Mesenchymal stem cell (in vitro differentiated cells and primary cell): ENCODE measurements at regions not wholly inside any gene's neighbourhood (a gene's known extent, or its start where the extent isn't known, plus 50 kb on each side); places are given as distances from the start of the nearest gene placed in this dataset.

Source experiments
- DNase-seq: peaks from one replicate; pipeline ENCODE4 v3.0.0-alpha.2; 2013
- H2AFZ ChIP-seq: one replicate; pipeline ENCODE4 v1.6.1; 2013; ENCODE audit warnings: low read depth, mild to moderate bottlenecking, control low read depth, inconsistent platforms, low read length, moderate library complexity
- H2AK5ac ChIP-seq: 2 replicates; pipeline ENCODE4 v1.6.1; 2013; ENCODE audit warnings: low read length, moderate library complexity, mild to moderate bottlenecking, inconsistent platforms; ENCODE audit not compliant: severe bottlenecking
- H2BK120ac ChIP-seq: one replicate; pipeline ENCODE4 v1.6.1; 2013; ENCODE audit warnings: low read depth, mild to moderate bottlenecking, inconsistent platforms, low read length, moderate library complexity
- H2BK12ac ChIP-seq, 2 experiments: one replicate each; pipeline ENCODE4 v1.6.1; 2013; ENCODE audit warnings: inconsistent platforms in 2 of 2, low read length in 2 of 2, mild to moderate bottlenecking in 2 of 2, moderate library complexity in 2 of 2, control low read depth in 1 of 2
- H2BK15ac ChIP-seq: one replicate; pipeline ENCODE4 v1.6.1; 2013; ENCODE audit warnings: mild to moderate bottlenecking, low read depth, inconsistent platforms; ENCODE audit not compliant: poor library complexity, severe bottlenecking
- H2BK5ac ChIP-seq: 2 replicates; pipeline ENCODE4 v1.6.1; 2013; ENCODE audit warnings: low read depth, mild to moderate bottlenecking, low read length, control low read depth, inconsistent platforms; ENCODE audit not compliant: poor library complexity, severe bottlenecking
- H3K14ac ChIP-seq, 2 experiments: one replicate each; pipeline ENCODE4 v1.6.1; 2013; ENCODE audit warnings: inconsistent platforms in 2 of 2, low read length in 2 of 2, control low read depth in 1 of 2, mild to moderate bottlenecking in 1 of 2, moderate library complexity in 1 of 2
- H3K18ac ChIP-seq, 2 experiments: one replicate each; pipeline ENCODE4 v1.6.1; 2013; ENCODE audit warnings: inconsistent platforms in 2 of 2, low read length in 2 of 2, control low read depth in 1 of 2, low read depth in 1 of 2, mild to moderate bottlenecking in 1 of 2
- H3K23ac ChIP-seq, 2 experiments: one replicate each; pipeline ENCODE4 v1.6.1; 2013; ENCODE audit warnings: inconsistent platforms in 2 of 2, low read length in 2 of 2, mild to moderate bottlenecking in 2 of 2, moderate library complexity in 2 of 2, control low read depth in 1 of 2
- H3K27ac ChIP-seq: 2 replicates; pipeline ENCODE4 v1.5.1; 2013; ENCODE audit warnings: mild to moderate bottlenecking, moderate library complexity, low read length, control low read depth, inconsistent platforms; ENCODE audit not compliant: poor library complexity, severe bottlenecking
- H3K27me3 ChIP-seq, 2 experiments: 2 replicates each; pipeline versions ENCODE4 v1.6.1 to v1.7.0; 2013; ENCODE audit warnings: low read length in 2 of 2, mild to moderate bottlenecking in 2 of 2, moderate library complexity in 2 of 2, control low read depth in 1 of 2, inconsistent platforms in 1 of 2; ENCODE audit not compliant: control insufficient read depth in 1 of 2, insufficient read depth in 1 of 2
- H3K36me3 ChIP-seq, 2 experiments: 2 replicates each; pipeline versions ENCODE4 v1.6.1 to v1.7.0; 2013; ENCODE audit warnings: low read length in 2 of 2, control low read depth in 1 of 2, inconsistent platforms in 1 of 2, low read depth in 1 of 2, mild to moderate bottlenecking in 1 of 2; ENCODE audit not compliant: insufficient read depth in 2 of 2, control insufficient read depth in 1 of 2
- H3K4ac ChIP-seq, 2 experiments: one replicate each; pipeline ENCODE4 v1.6.1; 2013; ENCODE audit warnings: inconsistent platforms in 2 of 2, low read length in 2 of 2, mild to moderate bottlenecking in 2 of 2, moderate library complexity in 2 of 2, control low read depth in 1 of 2, low read depth in 1 of 2
- H3K4me1 ChIP-seq: 2 replicates; pipeline ENCODE4 v1.6.1; 2013; ENCODE audit warnings: low read depth, low read length, control low read depth; ENCODE audit not compliant: control insufficient read depth, insufficient read depth
- H3K4me2 ChIP-seq: 2 replicates; pipeline ENCODE4 v1.6.1; 2013; ENCODE audit warnings: low read length, mild to moderate bottlenecking, inconsistent platforms; ENCODE audit not compliant: poor library complexity, severe bottlenecking
- H3K4me3 ChIP-seq, 2 experiments: 2 replicates each; pipeline versions ENCODE4 v1.5.1 to v1.7.0; 2013; ENCODE audit warnings: low read length in 2 of 2, mild to moderate bottlenecking in 2 of 2, control low read depth in 1 of 2, low read depth in 1 of 2; ENCODE audit not compliant: insufficient read depth in 1 of 2
- H3K79me1 ChIP-seq: replicated peaks from 2 replicates; pipeline ENCODE4 v1.6.1; 2013; ENCODE audit warnings: mild to moderate bottlenecking, control low read depth, low read length, inconsistent platforms; ENCODE audit not compliant: poor library complexity, severe bottlenecking
- H3K9ac ChIP-seq: 2 replicates; pipeline ENCODE4 v1.7.0; 2013; ENCODE audit warnings: mild to moderate bottlenecking, low read length, moderate library complexity
- H3K9me3 ChIP-seq: 2 replicates; pipeline ENCODE4 v1.7.0; 2013; ENCODE audit warnings: mild to moderate bottlenecking, low read length; ENCODE audit not compliant: control insufficient read depth
- H4K8ac ChIP-seq: one replicate; pipeline ENCODE4 v1.6.1; 2013; ENCODE audit warnings: inconsistent platforms, mild to moderate bottlenecking, low read length, moderate library complexity
- H4K91ac ChIP-seq: one replicate; pipeline ENCODE4 v1.6.1; 2013; ENCODE audit warnings: mild to moderate bottlenecking, low read length, inconsistent platforms
- WGBS: methylation state at CpG from one replicate; pipeline ENCODE4 v1.1.7; 2013; ENCODE audit warnings: mixed read lengths; 5-methylcytosine and 5-hydroxymethylcytosine counted together

GRCh38 chr4:101730291-101731117 is 60.0 kb upstream of the BANK1 start:
- no peak overlapping the region for H3K14ac ChIP-seq
- no peak overlapping the region for H3K4ac ChIP-seq
- H3K4me1 ChIP-seq: no peaks in the 10 kb centered on the region
- H4K91ac ChIP-seq: no peak overlapping the region
- no peak overlapping the region for H4K8ac ChIP-seq
- H3K9me3 ChIP-seq: no peaks in the 10 kb centered on the region
- no peaks in the 10 kb centered on the region for H3K27me3 ChIP-seq
- H2AK5ac ChIP-seq: no peak overlapping the region
- H2BK5ac ChIP-seq: no peak overlapping the region
- no peak overlapping the region for H3K27ac ChIP-seq
- no peak overlapping the region for H3K4me3 ChIP-seq
- DNase-seq: peak; percentile 71
- H2BK12ac ChIP-seq: no peak overlapping the region
- no peaks in the 10 kb centered on the region for H3K79me1 ChIP-seq
- no peak overlapping the region for H2AFZ ChIP-seq
- H2BK15ac ChIP-seq: no peak overlapping the region
- no peak overlapping the region for H3K4me2 ChIP-seq
- no peak overlapping the region for H3K23ac ChIP-seq
- no peak overlapping the region for H2BK120ac ChIP-seq
- H3K18ac ChIP-seq: no peak overlapping the region
- no peaks in the 10 kb centered on the region for H3K36me3 ChIP-seq
- WGBS: 89% methylated on average over 2 of the region's 4 CpGs
- H3K9ac ChIP-seq: no peak overlapping the region

- H2BK5ac ChIP-seq: no peak overlapping the region
- H2BK12ac ChIP-seq: no peak overlapping the region
- no peak overlapping the region for H3K4ac ChIP-seq
- DNase-seq: no peak
- no peaks in the 10 kb centered on the region for H3K9me3 ChIP-seq
- H2BK120ac ChIP-seq: no peak overlapping the region
- no peak overlapping the region for H3K4me2 ChIP-seq
- no peak overlapping the region for H4K8ac ChIP-seq
- H3K36me3 ChIP-seq: no peaks in the 10 kb centered on the region
- H3K27ac ChIP-seq: no peak overlapping the region
- no peaks in the 10 kb centered on the region for H3K79me1 ChIP-seq
- H4K91ac ChIP-seq: no peak overlapping the region
- no peak overlapping the region for H2BK15ac ChIP-seq
- no peak overlapping the region for H3K9ac ChIP-seq
- no peak overlapping the region for H3K18ac ChIP-seq
- no peak overlapping the region for H3K14ac ChIP-seq
- H2AK5ac ChIP-seq: no peak overlapping the region
- no peaks in the 10 kb centered on the region for H3K27me3 ChIP-seq
- no peak overlapping the region for H3K4me3 ChIP-seq
- no peak overlapping the region for H3K23ac ChIP-seq
- no peaks in the 10 kb centered on the region for H3K4me1 ChIP-seq
- H2AFZ ChIP-seq: no peak overlapping the region
Measured at GRCh38 chr4:101727238-101727637, 63.3 kb upstream of the BANK1 start.

- Histone ChIP-seq H4K91ac (no peak overlapping the region), H3K27ac (no peak overlapping the region), H3K4ac (no peak overlapping the region), H3K27me3 (no peaks in the 10 kb centered on the region), H3K4me2 (no peak overlapping the region), H2BK120ac (no peak overlapping the region), H3K9ac (no peak overlapping the region), H3K79me1 (no peaks in the 10 kb centered on the region), H3K23ac (no peak overlapping the region), H4K8ac (no peak overlapping the region), H3K18ac (no peak overlapping the region), H2BK5ac (no peak overlapping the region), H3K4me3 (no peak overlapping the region), H2BK15ac (no peak overlapping the region), H3K9me3 (no peaks in the 10 kb centered on the region), H2AFZ (no peak overlapping the region), H3K4me1 (no peaks in the 10 kb centered on the region), H2AK5ac (no peak overlapping the region), H3K14ac (peak overlapping the region in 1 of 2 experiments; percentile 65), H2BK12ac (no peak overlapping the region), H3K36me3 (no peaks in the 10 kb centered on the region)
- no peak for DNase-seq
- WGBS: 86% methylated on average over 1 of the region's 2 CpGs
Measured at GRCh38 chr4:101724093-101724492, 66.4 kb upstream of the BANK1 start.

- Histone ChIP-seq H3K79me1 (no peaks in the 10 kb centered on the region), H3K4me2 (no peak overlapping the region), H2AK5ac (no peak overlapping the region), H2BK120ac (no peak overlapping the region), H4K8ac (no peak overlapping the region), H3K4me1 (no peaks in the 10 kb centered on the region), H3K9ac (no peak overlapping the region), H3K18ac (no peak overlapping the region), H3K27ac (no peak overlapping the region), H3K27me3 (no peaks in the 10 kb centered on the region), H3K23ac (no peak overlapping the region), H3K36me3 (no peaks in the 10 kb centered on the region), H3K4me3 (no peak overlapping the region), H2BK15ac (no peak overlapping the region), H4K91ac (no peak overlapping the region), H2BK5ac (no peak overlapping the region), H3K9me3 (peaks cover 12% of the 10 kb centered on the region), H3K4ac (no peak overlapping the region), H2BK12ac (no peak overlapping the region), H3K14ac (no peak overlapping the region), H2AFZ (no peak overlapping the region)
- DNase-seq: no peak
- WGBS: 67% methylated on average over 1 of the region's 3 CpGs
Measured at GRCh38 chr4:101718810-101719209, 71.7 kb upstream of the BANK1 start.
